NB4 (cell line): ENCODE measurements at regions not wholly inside any gene's neighbourhood (a gene's known extent, or its start where the extent isn't known, plus 50 kb on each side); places are given as distances from the start of the nearest gene placed in this dataset.

Experiments used
- DNase-seq: peaks from one replicate; pipeline ENCODE4 v3.0.0; 2010; ENCODE audit warnings: low read depth
- H3K4me3 ChIP-seq: one replicate; pipeline ENCODE4 v1.5.1; 2011; ENCODE audit warnings: mild to moderate bottlenecking, low read depth, low read length, moderate library complexity
- MYC ChIP-seq: IDR thresholded peaks from 2 replicates; pipeline ENCODE4 v1.6.1; 2011; ENCODE audit warnings: low read depth, low read length
- POLR2A ChIP-seq: IDR thresholded peaks from 2 replicates; pipeline ENCODE4 v1.6.1; 2011; ENCODE audit warnings: mild to moderate bottlenecking; ENCODE audit not compliant: insufficient read length; ENCODE audit errors: extremely low read depth
- TF ChIP-seq, protein P1 (sequence below): IDR thresholded peaks from 2 replicates; pipeline ENCODE4 v1.6.1; 2011; ENCODE audit warnings: low read depth, low read length
- TF ChIP-seq, protein P2 (sequence below): IDR thresholded peaks from one replicate; pipeline ENCODE4 v1.5.1; 2012; ENCODE audit warnings: low read depth, low read length

DNA sequence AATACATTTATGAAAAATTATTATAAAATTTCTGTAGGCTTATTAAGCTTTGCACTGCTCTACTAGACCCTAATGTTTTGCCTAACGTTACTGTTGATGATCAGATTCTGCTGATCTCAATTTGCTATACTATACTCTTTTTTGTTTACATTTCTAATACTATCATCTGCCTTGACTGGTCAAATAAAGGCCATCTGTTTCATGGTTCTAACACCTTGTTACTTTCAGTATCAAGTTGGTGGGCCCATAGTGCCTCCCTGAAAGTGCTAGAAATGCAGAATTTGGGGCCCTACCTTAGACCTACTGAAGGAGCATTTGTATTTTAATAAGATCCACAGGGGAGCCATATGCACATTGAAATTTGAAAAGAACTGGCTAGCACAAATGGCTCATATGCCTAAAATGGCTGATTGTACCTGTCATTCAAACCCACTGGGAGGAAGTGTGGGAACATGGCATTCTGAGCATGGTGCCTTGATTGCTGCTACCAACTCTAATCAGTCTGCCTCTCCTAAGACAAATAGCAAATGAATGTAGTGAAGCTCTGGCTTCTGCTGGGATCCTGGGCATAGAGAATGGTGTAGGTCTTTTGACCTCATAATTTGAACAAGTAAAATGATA, 199.1 kb upstream of the BTBD3 start:
- TF ChIP-seq POLR2A: no peak
- TF ChIP-seq, protein P1, sequence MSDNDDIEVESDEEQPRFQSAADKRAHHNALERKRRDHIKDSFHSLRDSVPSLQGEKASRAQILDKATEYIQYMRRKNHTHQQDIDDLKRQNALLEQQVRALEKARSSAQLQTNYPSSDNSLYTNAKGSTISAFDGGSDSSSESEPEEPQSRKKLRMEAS: no peak
- no peak for DNase-seq
- H3K4me3 ChIP-seq: no peak overlapping the region

DNA sequence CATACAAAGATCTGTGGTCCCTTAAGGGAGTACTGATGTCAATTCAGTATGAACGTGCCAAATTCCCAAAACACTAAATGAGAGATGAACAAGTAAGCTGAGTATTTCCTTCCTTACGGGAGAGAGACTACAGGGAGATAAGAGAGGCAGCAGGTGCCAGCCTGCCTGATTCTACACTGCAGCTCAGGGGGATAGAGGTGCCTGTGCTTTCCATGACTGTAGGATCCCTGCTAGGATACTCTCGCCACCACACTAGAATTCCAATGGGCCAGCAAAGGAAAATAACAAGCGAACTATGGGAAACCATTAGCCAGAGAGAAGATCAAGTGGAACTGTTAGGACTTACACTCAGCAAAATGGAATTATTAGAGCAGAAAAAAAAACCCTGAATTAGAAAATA, 198.5 kb upstream of the BTBD3 start:
- no peak overlapping the region for H3K4me3 ChIP-seq
- TF ChIP-seq POLR2A: no peak
- DNase-seq: no peak

DNA sequence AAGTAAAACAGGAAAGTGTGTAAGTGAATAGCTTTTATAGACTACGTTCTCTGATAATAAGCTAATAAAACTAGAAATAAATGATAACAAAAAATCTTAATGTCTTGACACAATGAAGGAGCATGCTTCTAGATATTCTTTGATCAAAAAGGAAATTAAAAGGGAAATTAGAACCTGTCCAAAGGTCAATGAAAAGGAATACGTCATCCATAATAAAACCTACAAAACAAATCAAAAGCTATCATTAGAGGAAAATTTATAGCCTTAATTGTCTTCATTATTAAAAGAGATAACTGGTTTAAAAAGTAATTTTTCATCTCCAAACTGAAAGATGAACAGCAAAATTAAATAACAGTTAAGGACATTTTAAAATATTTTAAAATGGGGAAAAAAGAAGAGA, 196.3 kb upstream of the BTBD3 start:
- DNase-seq: no peak
- TF ChIP-seq, protein P1: no peak
- TF ChIP-seq, protein P2, sequence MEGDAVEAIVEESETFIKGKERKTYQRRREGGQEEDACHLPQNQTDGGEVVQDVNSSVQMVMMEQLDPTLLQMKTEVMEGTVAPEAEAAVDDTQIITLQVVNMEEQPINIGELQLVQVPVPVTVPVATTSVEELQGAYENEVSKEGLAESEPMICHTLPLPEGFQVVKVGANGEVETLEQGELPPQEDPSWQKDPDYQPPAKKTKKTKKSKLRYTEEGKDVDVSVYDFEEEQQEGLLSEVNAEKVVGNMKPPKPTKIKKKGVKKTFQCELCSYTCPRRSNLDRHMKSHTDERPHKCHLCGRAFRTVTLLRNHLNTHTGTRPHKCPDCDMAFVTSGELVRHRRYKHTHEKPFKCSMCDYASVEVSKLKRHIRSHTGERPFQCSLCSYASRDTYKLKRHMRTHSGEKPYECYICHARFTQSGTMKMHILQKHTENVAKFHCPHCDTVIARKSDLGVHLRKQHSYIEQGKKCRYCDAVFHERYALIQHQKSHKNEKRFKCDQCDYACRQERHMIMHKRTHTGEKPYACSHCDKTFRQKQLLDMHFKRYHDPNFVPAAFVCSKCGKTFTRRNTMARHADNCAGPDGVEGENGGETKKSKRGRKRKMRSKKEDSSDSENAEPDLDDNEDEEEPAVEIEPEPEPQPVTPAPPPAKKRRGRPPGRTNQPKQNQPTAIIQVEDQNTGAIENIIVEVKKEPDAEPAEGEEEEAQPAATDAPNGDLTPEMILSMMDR: no peak
- H3K4me3 ChIP-seq: no peak overlapping the region

DNA sequence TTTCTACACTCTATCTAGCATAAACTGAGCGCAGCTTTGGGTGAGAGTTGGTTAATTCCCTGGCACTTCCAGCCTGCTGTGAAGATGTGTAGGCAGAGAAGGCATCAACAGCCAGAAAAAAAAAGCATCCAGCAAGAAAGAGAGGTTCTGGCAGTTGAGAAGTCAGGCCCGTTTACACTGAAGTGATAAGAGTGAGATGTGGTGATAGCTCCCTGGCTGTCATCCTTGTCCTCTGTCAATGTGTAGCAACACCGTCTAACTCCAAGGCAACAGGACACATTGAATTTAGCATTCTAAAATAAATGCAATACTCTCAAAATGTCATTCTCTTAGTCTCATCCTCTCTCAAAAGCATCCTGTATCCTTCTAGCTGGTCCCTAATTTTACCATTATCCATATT, 193.6 kb upstream of the BTBD3 start:
- TF ChIP-seq, protein P1: no peak
- TF ChIP-seq POLR2A: no peak
- TF ChIP-seq, protein P2: no peak
- TF ChIP-seq MYC: no peak
- no peak for DNase-seq
- no peak overlapping the region for H3K4me3 ChIP-seq

DNA sequence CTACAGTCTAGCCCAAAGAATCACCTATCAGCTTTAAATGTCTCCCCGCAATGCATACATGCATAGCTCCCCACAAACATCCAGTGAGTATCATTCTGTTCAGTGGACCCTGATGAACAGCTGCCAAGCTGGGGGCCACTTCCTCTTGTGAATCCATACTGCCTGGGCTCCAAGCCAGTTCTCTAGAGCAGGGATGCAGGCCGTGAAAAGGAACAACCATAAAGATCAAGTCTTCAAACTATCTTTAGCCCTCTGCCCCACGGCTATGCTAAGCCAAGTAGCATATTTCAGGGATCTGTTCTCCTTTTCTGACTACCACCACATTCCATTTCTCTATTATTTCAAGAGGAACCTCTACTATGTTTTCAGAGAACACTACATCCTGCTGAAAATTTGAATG, 191.7 kb upstream of the BTBD3 start:
- TF ChIP-seq MYC (no peak), POLR2A (no peak)
- TF ChIP-seq, protein P1: no peak
- TF ChIP-seq, protein P2: no peak
- H3K4me3 ChIP-seq: no peak overlapping the region
- no peak for DNase-seq

DNA sequence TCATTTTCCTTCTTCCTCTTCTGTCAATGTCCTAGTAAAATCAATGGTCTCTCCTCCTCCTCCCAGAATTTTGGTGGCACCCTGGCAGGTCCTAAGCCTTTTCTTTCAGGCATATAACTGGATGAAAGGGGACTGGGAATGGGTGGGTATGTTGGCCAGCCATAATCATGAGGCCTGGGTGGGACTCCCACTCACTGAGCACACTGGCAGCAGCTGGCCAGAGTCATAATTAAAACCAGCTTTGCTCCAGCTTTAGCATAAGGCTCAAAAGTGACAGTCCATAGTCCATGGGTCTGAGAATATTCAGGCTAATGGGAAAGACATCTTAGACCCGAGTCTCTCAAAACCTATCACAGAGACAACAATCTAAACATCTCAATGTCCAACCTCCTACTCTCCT, 190.0 kb upstream of the BTBD3 start:
- H3K4me3 ChIP-seq: no peak overlapping the region
- TF ChIP-seq, protein P1: no peak
- no peak for TF ChIP-seq MYC
- no peak for DNase-seq

DNA sequence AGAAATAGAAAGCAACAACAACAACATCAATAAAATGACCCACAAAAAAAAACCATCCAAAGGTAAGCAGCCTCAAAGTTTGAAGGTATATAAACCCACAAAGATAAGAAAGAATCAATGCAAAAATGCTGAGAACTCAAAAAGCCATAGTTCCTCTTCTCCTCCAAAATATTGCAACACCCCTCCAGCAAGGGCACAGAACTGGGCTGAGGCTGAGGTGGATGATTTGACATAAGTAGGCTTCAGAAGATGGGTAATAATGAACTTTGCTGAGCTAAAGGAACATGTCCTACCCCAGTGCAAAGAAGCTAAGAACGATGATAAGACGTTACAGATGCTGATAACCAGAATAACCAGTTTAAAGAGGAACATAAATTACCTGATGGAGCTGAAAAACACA, 188.8 kb upstream of the BTBD3 start:
- H3K4me3 ChIP-seq: no peak overlapping the region
- TF ChIP-seq, protein P2: no peak
- TF ChIP-seq, protein P1: no peak
- TF ChIP-seq MYC (no peak), POLR2A (no peak)
- no peak for DNase-seq
